Activated CD4-positive, alpha-beta T cell treated with anti-CD3 and anti-CD28 coated beads, Interleukin-10, Interleukin-2, amounts not matched to agents 100 ng/mL and 50 ng/mL, durations not matched to agents 16 hours and 8 hours (primary cell): ENCODE measurements at regions not wholly inside any gene's neighbourhood (a gene's known extent, or its start where the extent isn't known, plus 50 kb on each side); places are given as distances from the start of the nearest gene placed in this dataset.
"Not testable (repeated sequence)": the region's sequence is repeated elsewhere in the genome, so short reads cannot be mapped to it uniquely, and the experiment has no call there.

Experiments
- DNase-seq: peaks from one replicate; pipeline ENCODE4 v3.0.0-alpha.2; 2020

- no peak for DNase-seq
These were observed 1254.8 kb downstream of the AMY1C start for GRCh38 chr1:105004515-105004914.

- DNase-seq = no peak
These were observed 1256.0 kb downstream of the AMY1C start for GRCh38 chr1:105005594-105006195.

GRCh38 chr1:105017587-105017986, 1267.9 kb downstream of the AMY1C start:
- DNase-seq = no peak

GRCh38 chr1:105023719-105024118, 1274.0 kb downstream of the AMY1C start:
- no peak for DNase-seq

GRCh38 chr1:105027838-105028471, 1278.3 kb downstream of the AMY1C start:
- DNase-seq = no peak

- DNase-seq = no peak
These were observed 1322.7 kb downstream of the AMY1C start for GRCh38 chr1:105072446-105072845.

GRCh38 chr1:105072850-105073249, 1323.2 kb downstream of the AMY1C start:
- DNase-seq = no peak

- no peak for DNase-seq
These were observed 1324.0 kb downstream of the AMY1C start for GRCh38 chr1:105073660-105074059.

- DNase-seq = no peak
These were observed 1333.9 kb downstream of the AMY1C start for GRCh38 chr1:105083611-105084010.

- DNase-seq = no peak
These were observed 1337.8 kb downstream of the AMY1C start for GRCh38 chr1:105087506-105087905.

- DNase-seq = no peak
These were observed 1338.5 kb downstream of the AMY1C start for GRCh38 chr1:105088166-105088565.

- DNase-seq = not testable (repeated sequence)
These were observed 1344.2 kb downstream of the AMY1C start for GRCh38 chr1:105093893-105094292.

GRCh38 chr1:105100102-105100501, 1350.4 kb downstream of the AMY1C start:
- DNase-seq = no peak

- DNase-seq = no peak
These were observed 1351.6 kb downstream of the AMY1C start for GRCh38 chr1:105101261-105101660.

GRCh38 chr1:105102371-105102770, 1352.7 kb downstream of the AMY1C start:
- DNase-seq = no peak

- no peak for DNase-seq
These were observed 1372.3 kb downstream of the AMY1C start for GRCh38 chr1:105122041-105122440.

- DNase-seq = no peak
These were observed 1388.1 kb downstream of the AMY1C start for GRCh38 chr1:105137543-105138457.

GRCh38 chr1:105138458-105138893, 1388.8 kb downstream of the AMY1C start:
- DNase-seq = no peak

GRCh38 chr1:105172788-105173187, 1423.1 kb downstream of the AMY1C start:
- DNase-seq = no peak

GRCh38 chr1:105180789-105181188, 1431.1 kb downstream of the AMY1C start:
- DNase-seq = no peak

GRCh38 chr1:105204836-105205371, 1455.2 kb downstream of the AMY1C start:
- DNase-seq = no peak

GRCh38 chr1:105208581-105208980, 1458.9 kb downstream of the AMY1C start:
- no peak for DNase-seq

GRCh38 chr1:105210747-105211146, 1461.0 kb downstream of the AMY1C start:
- DNase-seq = no peak

GRCh38 chr1:105231378-105231777, 1481.7 kb downstream of the AMY1C start:
- no peak for DNase-seq
